Mammary epithelial cell (primary cell): ENCODE measurements at regions not wholly inside any gene's neighbourhood (a gene's known extent, or its start where the extent isn't known, plus 50 kb on each side); places are given as distances from the start of the nearest gene placed in this dataset.

ENCODE experiments used
- EZH2 ChIP-seq: IDR thresholded peaks from 2 replicates; pipeline ENCODE4 v1.6.1; 2012; ENCODE audit warnings: low read length, inconsistent platforms, borderline replicate concordance
- TF ChIP-seq, protein P1 (sequence below), 2 donors: IDR thresholded peaks in 1 of 2; conservative IDR thresholded peaks in 1 of 2; 2 replicates each; pipeline ENCODE4 v1.5.1; 2011 to 2012; ENCODE audit warnings: inconsistent platforms in 2 of 2, low read length in 2 of 2, mild to moderate bottlenecking in 2 of 2, control low read depth in 1 of 2, low read depth in 1 of 2; ENCODE audit not compliant: insufficient read depth in 1 of 2; ENCODE audit errors: extremely low read depth in 1 of 2

DNA sequence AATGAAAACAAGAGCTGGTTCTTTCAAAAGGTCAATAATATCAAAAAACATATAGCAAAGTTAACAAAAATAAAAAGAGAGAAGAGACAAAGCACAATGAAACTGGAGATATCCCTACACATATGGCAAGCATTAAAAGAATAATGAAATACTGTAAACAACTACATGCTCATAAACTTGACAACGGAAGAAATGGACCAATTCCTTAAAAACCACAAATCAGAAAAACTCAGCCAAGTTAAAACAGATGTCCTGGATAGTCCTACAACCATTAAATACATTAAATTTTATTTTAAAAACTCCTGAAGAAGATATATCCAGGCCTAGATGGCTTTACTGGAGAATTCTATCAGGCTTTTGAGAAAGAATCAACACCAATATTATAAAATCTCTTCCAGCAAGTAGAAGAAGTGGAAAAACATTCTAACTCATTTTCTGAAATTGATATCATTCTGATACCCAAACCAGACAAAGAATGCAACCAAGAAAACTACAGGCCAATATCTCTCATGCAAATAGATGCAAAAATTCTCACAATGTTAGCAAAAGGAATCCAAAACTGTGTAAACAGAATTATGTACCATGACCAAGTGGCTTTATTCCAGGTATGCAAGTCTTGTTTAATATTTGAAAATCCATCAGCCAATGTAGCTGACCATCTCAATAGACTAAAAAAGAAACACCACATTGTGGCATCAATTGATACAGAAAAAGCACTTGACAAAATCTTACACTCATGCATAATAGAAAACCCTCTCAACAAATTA is 56.1 kb upstream of the LRRC7 start:
- TF ChIP-seq EZH2 = no peak
- TF ChIP-seq, protein P1, sequence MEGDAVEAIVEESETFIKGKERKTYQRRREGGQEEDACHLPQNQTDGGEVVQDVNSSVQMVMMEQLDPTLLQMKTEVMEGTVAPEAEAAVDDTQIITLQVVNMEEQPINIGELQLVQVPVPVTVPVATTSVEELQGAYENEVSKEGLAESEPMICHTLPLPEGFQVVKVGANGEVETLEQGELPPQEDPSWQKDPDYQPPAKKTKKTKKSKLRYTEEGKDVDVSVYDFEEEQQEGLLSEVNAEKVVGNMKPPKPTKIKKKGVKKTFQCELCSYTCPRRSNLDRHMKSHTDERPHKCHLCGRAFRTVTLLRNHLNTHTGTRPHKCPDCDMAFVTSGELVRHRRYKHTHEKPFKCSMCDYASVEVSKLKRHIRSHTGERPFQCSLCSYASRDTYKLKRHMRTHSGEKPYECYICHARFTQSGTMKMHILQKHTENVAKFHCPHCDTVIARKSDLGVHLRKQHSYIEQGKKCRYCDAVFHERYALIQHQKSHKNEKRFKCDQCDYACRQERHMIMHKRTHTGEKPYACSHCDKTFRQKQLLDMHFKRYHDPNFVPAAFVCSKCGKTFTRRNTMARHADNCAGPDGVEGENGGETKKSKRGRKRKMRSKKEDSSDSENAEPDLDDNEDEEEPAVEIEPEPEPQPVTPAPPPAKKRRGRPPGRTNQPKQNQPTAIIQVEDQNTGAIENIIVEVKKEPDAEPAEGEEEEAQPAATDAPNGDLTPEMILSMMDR (conservative IDR thresholded peaks at IDR 0.05 in 1 of 2, IDR thresholded peaks at IDR 0.05 in 1 of 2; ENCODE audit: extremely low read depth in 1 of 2, insufficient read depth in 1 of 2, low read depth in 1 of 2, low read length in 2 of 2) = no peak
